C1 segment of cervical spinal cord (tissue), 14 donors: ENCODE measurements at regions not wholly inside any gene's neighbourhood (a gene's known extent, or its start where the extent isn't known, plus 50 kb on each side); places are given as distances from the start of the nearest gene placed in this dataset.

Source experiments
- DNase-seq, 14 donors: peaks; one replicate each; lab custom pipeline; 2025; lab: John Stamatoyannopoulos, UW

DNA sequence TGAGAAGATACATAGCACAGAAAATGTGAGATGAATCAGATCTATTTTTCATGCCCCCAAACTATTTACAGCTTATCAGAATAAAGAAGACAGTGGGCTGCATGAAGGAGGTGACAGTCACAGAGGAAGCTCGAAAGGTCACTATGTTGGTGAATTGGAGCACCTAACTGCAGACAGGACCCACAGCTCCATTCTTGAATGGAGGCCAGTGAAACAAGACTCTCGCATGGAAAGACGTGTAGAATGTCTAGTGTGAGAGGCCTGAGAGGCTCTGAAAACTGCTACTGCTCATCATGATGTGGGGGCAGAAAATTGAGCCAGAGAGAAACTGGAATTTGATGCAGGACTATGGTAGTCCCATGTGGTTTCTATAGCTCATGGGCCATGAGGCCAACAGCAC is 60.3 kb upstream of the CCDC190 start:
- DNase-seq = no peak

DNA sequence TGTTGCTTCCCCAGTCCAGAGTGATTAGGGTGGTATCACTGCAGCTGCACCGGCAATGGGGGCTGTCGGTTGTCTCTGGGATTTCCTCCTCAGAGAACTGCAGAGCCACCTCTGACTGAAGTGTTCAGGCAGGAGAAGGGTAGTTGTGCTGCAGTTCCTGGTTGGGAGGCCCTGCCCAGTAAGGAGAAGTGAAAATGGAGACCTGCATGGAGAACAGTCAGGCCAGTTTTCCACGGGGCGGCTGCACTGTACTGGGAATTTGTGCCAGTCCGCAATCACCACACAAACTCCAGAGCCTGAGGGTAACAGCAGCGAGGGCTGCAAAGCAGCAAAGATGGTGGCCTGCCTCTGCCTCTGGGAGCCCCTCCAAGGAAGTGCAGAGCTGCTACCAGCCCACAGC is 58.1 kb upstream of the CCDC190 start:
- DNase-seq = peak in 1 of 14 donors; percentile 1

DNA sequence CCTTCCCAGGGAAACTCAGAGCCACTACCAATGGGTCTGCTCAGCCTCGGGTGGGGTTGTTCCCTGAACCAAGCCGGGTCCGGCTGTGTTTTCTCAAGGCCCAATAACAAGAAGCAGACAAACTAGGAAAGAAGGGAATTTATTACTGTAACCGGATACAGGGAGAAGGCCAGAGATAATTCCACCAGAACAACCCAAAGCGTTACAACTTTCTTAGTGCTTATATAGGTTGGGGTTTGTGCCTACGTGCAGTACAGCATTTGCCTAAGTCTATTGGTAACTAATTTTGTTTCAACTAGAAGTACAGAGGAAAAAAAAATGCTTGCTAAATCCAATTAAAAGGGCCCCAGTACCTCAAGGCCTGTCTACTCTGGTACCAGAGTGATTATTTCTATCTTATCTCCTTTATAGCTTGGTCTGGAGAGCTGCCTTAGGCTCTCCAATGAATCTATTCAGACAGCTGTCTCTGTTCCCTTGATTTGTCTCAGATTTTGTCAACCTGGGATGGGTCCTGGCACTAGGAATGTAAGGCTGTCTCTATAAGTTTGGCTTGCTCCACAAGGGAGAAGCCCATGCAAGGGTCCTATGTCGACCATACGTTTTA is 57.3 kb upstream of the CCDC190 start:
- DNase-seq = no peak

DNA sequence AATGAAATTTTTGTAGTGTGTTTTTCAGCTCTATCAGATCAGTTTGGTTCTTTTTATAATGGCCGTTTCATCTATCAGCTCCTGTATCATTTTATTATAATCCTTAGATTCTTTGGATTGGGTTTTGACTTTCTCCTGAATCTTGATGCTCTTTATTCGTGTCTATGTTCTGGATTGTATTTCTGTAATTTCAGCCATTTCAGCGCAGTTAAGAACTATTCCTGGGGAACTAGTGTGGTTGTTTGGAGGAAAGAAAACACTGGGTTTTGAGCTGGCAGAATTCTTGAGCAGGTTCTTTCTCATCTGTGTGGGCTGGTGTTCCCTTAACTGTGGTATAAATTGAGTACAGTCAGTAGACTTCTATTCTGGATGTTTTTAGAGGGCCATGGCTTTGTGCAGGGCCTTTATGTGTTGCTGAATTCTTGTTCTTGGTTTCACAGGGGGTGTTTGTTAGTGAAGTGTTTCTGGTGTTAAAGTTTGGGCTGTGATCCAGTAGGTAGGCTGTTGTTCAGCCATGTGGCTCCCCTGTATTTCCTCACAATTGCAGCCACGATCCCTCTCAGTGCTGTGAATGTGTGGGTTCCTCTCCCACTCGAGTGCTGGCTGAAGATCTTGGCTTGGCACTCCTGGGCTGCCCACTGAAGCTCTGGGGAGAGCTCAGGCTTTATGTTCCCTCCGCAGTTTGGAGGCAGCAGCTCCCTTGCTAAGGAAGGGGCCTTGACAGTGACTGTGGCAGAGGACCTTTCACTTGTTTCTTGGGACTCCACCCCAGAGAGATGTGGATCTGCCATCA is 56.0 kb upstream of the CCDC190 start:
- peak in 1 of 14 donors; percentile 2 for DNase-seq

- DNase-seq = no peak
Measured at GRCh38 chr1:162916407-162916806, 55.4 kb upstream of the CCDC190 start.

GRCh38 chr1:162914601-162915000 is 53.6 kb upstream of the CCDC190 start:
- no peak for DNase-seq

DNA sequence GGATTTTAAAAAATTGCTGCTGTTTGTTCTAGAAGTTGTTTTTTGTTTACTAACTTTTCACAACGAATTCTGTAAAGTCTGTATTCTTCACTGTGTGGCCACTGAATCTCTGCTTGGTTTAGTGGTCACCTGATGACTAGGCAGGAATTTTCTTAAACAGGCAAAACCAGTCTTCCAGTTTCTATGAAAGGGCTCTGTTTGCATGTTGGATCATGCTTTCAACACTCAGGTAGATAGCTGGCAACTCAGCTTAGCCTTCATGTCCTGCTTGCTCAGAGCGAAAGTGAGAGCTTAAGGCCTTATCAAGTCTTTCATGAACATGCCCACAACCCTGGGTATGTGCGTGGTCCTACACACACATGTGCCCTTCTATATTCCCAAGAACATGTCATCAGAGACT is 52.4 kb upstream of the CCDC190 start:
- DNase-seq = no peak

DNA sequence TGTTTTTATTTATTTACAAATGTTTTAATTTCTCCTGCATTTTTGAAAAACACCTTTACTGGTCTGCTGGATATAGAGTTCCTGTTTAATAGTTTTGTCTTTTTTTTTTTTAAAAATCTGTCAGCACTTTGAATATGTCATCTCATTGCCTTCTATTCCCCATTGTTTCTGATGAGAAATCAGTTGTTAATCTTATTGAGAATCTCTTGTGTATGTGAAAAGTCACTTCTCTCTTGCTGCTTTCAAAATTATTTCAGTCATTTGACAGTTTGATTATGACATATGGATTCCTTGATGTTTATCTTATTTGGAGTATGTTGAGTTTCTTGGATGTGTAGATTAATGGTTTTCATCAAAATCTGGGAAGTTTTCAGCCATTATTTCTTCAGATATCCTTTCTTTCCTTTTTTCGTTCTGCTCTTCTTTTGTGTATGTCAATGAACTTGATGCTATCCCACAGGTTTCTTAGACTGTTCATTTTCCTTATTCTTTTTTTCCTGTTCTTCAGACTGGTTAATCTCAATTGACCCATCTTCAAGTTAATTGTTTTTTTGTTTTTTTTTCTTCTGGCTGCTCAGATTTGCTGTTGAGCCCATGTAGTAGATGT is 51.2 kb upstream of the CCDC190 start:
- DNase-seq = no peak
